OCI-LY3 (cell line): ENCODE measurements at regions not wholly inside any gene's neighbourhood (a gene's known extent, or its start where the extent isn't known, plus 50 kb on each side); places are given as distances from the start of the nearest gene placed in this dataset.

Experiments
- CTCF ChIP-seq: fragments of 200-600, 300-600 bp; sonication (generic); IDR thresholded peaks from 2 replicates; pipeline ENCODE4 v1.5.1; 2014; ENCODE audit warnings: antibody characterized with exemption, low read length, low read depth
- EZH2phosphoT487 ChIP-seq: fragments of 200-600 bp; shearing (Covaris generic); IDR thresholded peaks from 2 replicates; pipeline ENCODE4 v1.6.1; 2018; ENCODE audit warnings: antibody characterized with exemption, mixed run types, low read depth

DNA sequence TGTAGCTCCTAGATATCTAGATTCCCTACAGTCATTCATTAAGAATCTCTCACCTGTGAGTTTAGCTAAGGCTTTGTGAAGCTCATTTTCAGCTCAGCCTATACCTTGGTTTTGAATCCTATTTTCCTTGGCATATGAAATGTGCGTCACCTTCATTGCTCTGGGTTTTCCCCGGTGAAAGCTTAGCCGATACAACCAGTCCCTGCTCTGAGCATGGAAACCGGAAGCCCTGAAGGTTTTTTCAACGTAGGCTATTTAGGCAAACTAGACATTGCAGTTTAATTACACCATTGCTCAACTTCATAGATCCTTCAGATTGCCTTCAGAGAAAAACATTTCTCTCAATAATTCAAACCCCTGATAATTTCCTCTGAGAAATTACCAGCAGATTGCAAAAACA is 206.8 kb upstream of the TPRG1 start:
- TF ChIP-seq CTCF (no peak), EZH2phosphoT487 (no peak)
